GM21367 (cell line): ENCODE measurements at regions not wholly inside any gene's neighbourhood (a gene's known extent, or its start where the extent isn't known, plus 50 kb on each side); places are given as distances from the start of the nearest gene placed in this dataset.
"Not testable (repeated sequence)": the region's sequence is repeated elsewhere in the genome, so short reads cannot be mapped to it uniquely, and the experiment has no call there.

Experiments used
- ATAC-seq: cut with Tn5 transposase; IDR thresholded peaks from one replicate; pipeline ENCODE4 v1.9.1; 2021; ENCODE audit not compliant: unreplicated experiment

GRCh38 chr5:110812639-110813038, 73.8 kb downstream of the SLC25A46 start:
- ATAC-seq, result no peak

- no peak for ATAC-seq
Measured at GRCh38 chr5:110815916-110816605, 77.3 kb downstream of the SLC25A46 start.

GRCh38 chr5:110817459-110817858, 78.7 kb downstream of the SLC25A46 start:
- no peak for ATAC-seq

GRCh38 chr5:110823571-110823970, 84.8 kb downstream of the SLC25A46 start:
- no peak for ATAC-seq

- ATAC-seq, result no peak
Measured at GRCh38 chr5:110824936-110825441, 86.2 kb downstream of the SLC25A46 start.

- ATAC-seq, result no peak
Measured at GRCh38 chr5:110832683-110833082, 93.9 kb downstream of the SLC25A46 start.

- not testable (repeated sequence) for ATAC-seq
Measured at GRCh38 chr5:110834933-110835332, 96.1 kb downstream of the SLC25A46 start.

GRCh38 chr5:110836851-110837250, 98.0 kb downstream of the SLC25A46 start:
- ATAC-seq, result no peak

GRCh38 chr5:110838357-110838756, 99.5 kb downstream of the SLC25A46 start:
- not testable (repeated sequence) for ATAC-seq

- no peak for ATAC-seq
Measured at GRCh38 chr5:110838961-110839360, 100.2 kb downstream of the SLC25A46 start.

GRCh38 chr5:110840347-110840960, 101.6 kb downstream of the SLC25A46 start:
- ATAC-seq, result no peak

GRCh38 chr5:110841137-110841536, 102.3 kb downstream of the SLC25A46 start:
- ATAC-seq, result no peak

GRCh38 chr5:110842948-110843347, 104.1 kb downstream of the SLC25A46 start:
- no peak for ATAC-seq

- no peak for ATAC-seq
Measured at GRCh38 chr5:110844251-110844650, 105.4 kb downstream of the SLC25A46 start.

GRCh38 chr5:110846398-110847001, 107.7 kb downstream of the SLC25A46 start:
- no peak for ATAC-seq

GRCh38 chr5:110851357-110851756, 112.5 kb downstream of the SLC25A46 start:
- no peak for ATAC-seq

GRCh38 chr5:110852053-110852452, 113.2 kb downstream of the SLC25A46 start:
- ATAC-seq, result peak; percentile 98

- ATAC-seq, result no peak
Measured at GRCh38 chr5:110852541-110852940, 113.7 kb downstream of the SLC25A46 start.

- ATAC-seq, result no peak
Measured at GRCh38 chr5:110853267-110853666, 114.5 kb downstream of the SLC25A46 start.

- ATAC-seq, result no peak
Measured at GRCh38 chr5:110854200-110854599, 115.4 kb downstream of the SLC25A46 start.

- no peak for ATAC-seq
Measured at GRCh38 chr5:110855961-110856360, 117.2 kb downstream of the SLC25A46 start.
